IMR-90 (cell line): ENCODE measurements at regions not wholly inside any gene's neighbourhood (a gene's known extent, or its start where the extent isn't known, plus 50 kb on each side); places are given as distances from the start of the nearest gene placed in this dataset.

Experiments
- ATAC-seq: fragments of 200-7000 bp; cut with Tn5 transposase; 2 replicates; pipeline ENCODE4 v1.9.1; 2020; ENCODE audit warnings: low read depth, mild to moderate bottlenecking, moderate library complexity
- BruUV-seq: library from RNA; stranded (reverse); fragments of 400-500 nt; replicated peaks from 2 replicates; lab custom pipeline; 2021; lab: Mats Ljungman, UMichigan
- CTCF ChIA-PET: fragments of 300-600 bp; formaldehyde crosslinking; extraction: SDS; loops from one replicate; lab custom pipeline; 2021; ENCODE audit warnings: antibody characterized with exemption; lab: Yijun Ruan, JAX
- POLR2A ChIA-PET: fragments of 300-600 bp; sonication (Branson Sonifier 250); formaldehyde crosslinking; loops from one replicate; lab custom pipeline; 2022; ENCODE audit warnings: antibody characterized with exemption; ENCODE audit not compliant: unreplicated experiment; lab: Charles Lee
- DNase-seq: peaks from one replicate; pipeline ENCODE4 v3.0.0; 2013
- H2AFZ ChIP-seq: replicated peaks from 2 replicates; pipeline ENCODE3; 2013; ENCODE audit warnings: low read length, mild to moderate bottlenecking; ENCODE audit not compliant: poor library complexity
- H2AK5ac ChIP-seq: 2 replicates; pipeline ENCODE4 v1.6.1; 2013; ENCODE audit warnings: low read depth, low read length, inconsistent platforms
- H2AK9ac ChIP-seq: replicated peaks from 2 replicates; pipeline ENCODE3; 2013; ENCODE audit warnings: mild to moderate bottlenecking, low read depth, low read length, moderate library complexity; ENCODE audit not compliant: poor library complexity
- H2BK120ac ChIP-seq: 2 replicates; pipeline ENCODE4 v1.6.1; 2013; ENCODE audit warnings: low read depth, low read length, inconsistent platforms
- H2BK15ac ChIP-seq: 3 replicates; pipeline ENCODE4 v1.6.1; 2013; ENCODE audit warnings: low read depth, low read length, inconsistent platforms
- H2BK20ac ChIP-seq: 2 replicates; pipeline ENCODE4 v1.6.1; 2013; ENCODE audit warnings: low read depth, mild to moderate bottlenecking, inconsistent platforms, low read length, moderate library complexity
- H2BK5ac ChIP-seq: 2 replicates; pipeline ENCODE4 v1.6.1; 2013; ENCODE audit warnings: mild to moderate bottlenecking, low read depth, low read length, inconsistent platforms; ENCODE audit not compliant: poor library complexity, severe bottlenecking
- H3K14ac ChIP-seq: replicated peaks from 2 replicates; pipeline ENCODE4 v1.6.1; 2013; ENCODE audit warnings: low read depth, low read length, inconsistent platforms
- H3K18ac ChIP-seq: 2 replicates; pipeline ENCODE4 v1.6.1; 2013; ENCODE audit warnings: low read depth, low read length, control low read depth
- H3K23ac ChIP-seq: 2 replicates; pipeline ENCODE4 v1.6.1; 2013; ENCODE audit warnings: low read depth, low read length, inconsistent platforms
- H3K27ac ChIP-seq: 2 replicates; pipeline ENCODE4 v1.5.1; 2013; ENCODE audit warnings: mild to moderate bottlenecking, control low read depth, low read length; ENCODE audit not compliant: insufficient read depth
- H3K27me3 ChIP-seq: 2 replicates; pipeline ENCODE4 v1.6.1; 2013; ENCODE audit warnings: low read length; ENCODE audit not compliant: control insufficient read depth, insufficient read depth
- H3K36me3 ChIP-seq: 2 replicates; pipeline ENCODE4 v1.6.1; 2013; ENCODE audit warnings: low read length, mixed read lengths; ENCODE audit not compliant: control insufficient read depth, insufficient read depth
- H3K4ac ChIP-seq: 2 replicates; pipeline ENCODE4 v1.6.1; 2013; ENCODE audit warnings: low read depth, low read length, inconsistent platforms
- H3K4me1 ChIP-seq: 2 replicates; pipeline ENCODE4 v1.6.1; 2013; ENCODE audit warnings: low read length, mixed read lengths; ENCODE audit not compliant: control insufficient read depth, insufficient read depth
- H3K4me2 ChIP-seq: 2 replicates; pipeline ENCODE4 v1.6.1; 2013; ENCODE audit warnings: low read depth, mild to moderate bottlenecking, control low read depth, low read length, moderate library complexity
- H3K4me3 ChIP-seq: 2 replicates; pipeline ENCODE4 v1.5.1; 2013; ENCODE audit warnings: low read depth, mild to moderate bottlenecking, control low read depth, low read length, moderate library complexity; ENCODE audit not compliant: insufficient read depth
- H3K56ac ChIP-seq: 2 replicates; pipeline ENCODE4 v1.6.1; 2013; ENCODE audit warnings: low read length, inconsistent platforms; ENCODE audit not compliant: insufficient read depth; ENCODE audit errors: extremely low read depth
- H3K79me1 ChIP-seq, 2 experiments: 2 replicates each; pipeline ENCODE4 v1.6.1; 2013; ENCODE audit warnings: low read length in 2 of 2, inconsistent platforms in 1 of 2, low read depth in 1 of 2
- H3K9ac ChIP-seq: 2 replicates; pipeline ENCODE4 v1.6.1; 2013; ENCODE audit warnings: low read depth, low read length, control low read depth
- H3K9me1 ChIP-seq: 2 replicates; pipeline ENCODE4 v1.6.1; 2013; ENCODE audit warnings: low read length, inconsistent platforms; ENCODE audit not compliant: insufficient read depth
- H3K9me3 ChIP-seq: 2 replicates; pipeline ENCODE4 v1.6.1; 2013; ENCODE audit warnings: low read length; ENCODE audit not compliant: control insufficient read depth, insufficient read depth
- H4K20me1 ChIP-seq: 2 replicates; pipeline ENCODE4 v1.6.1; 2013; ENCODE audit warnings: low read length, inconsistent platforms; ENCODE audit not compliant: insufficient read depth
- H4K5ac ChIP-seq: 2 replicates; pipeline ENCODE4 v1.6.1; 2013; ENCODE audit warnings: mild to moderate bottlenecking, low read depth, low read length, control low read depth
- H4K8ac ChIP-seq, 2 experiments: 2 replicates each; pipeline ENCODE4 v1.6.1; 2013; ENCODE audit warnings: low read depth in 2 of 2, low read length in 2 of 2, control low read depth in 1 of 2, inconsistent platforms in 1 of 2
- H4K91ac ChIP-seq: 2 replicates; pipeline ENCODE4 v1.6.1; 2013; ENCODE audit warnings: low read depth, low read length, inconsistent platforms; ENCODE audit not compliant: insufficient read depth
- CHD1 ChIP-seq: IDR thresholded peaks from 2 replicates; pipeline ENCODE4 v1.6.1; 2012; ENCODE audit warnings: low read depth, low read length, improper control_type of control experiment
- ELK1 ChIP-seq: fragments of 150-350 bp; IDR thresholded peaks from 2 replicates; pipeline ENCODE4 v1.6.1; 2016; ENCODE audit warnings: low read depth, mild to moderate bottlenecking, low read length, moderate library complexity, borderline replicate concordance
- FOS ChIP-seq: fragments of 150-350 bp; IDR thresholded peaks from 2 replicates; pipeline ENCODE4 v1.6.1; 2016; ENCODE audit warnings: low read depth, low read length
- MAFK ChIP-seq: IDR thresholded peaks from 2 replicates; pipeline ENCODE4 v1.6.1; 2012; ENCODE audit warnings: low read depth, low read length, improper control_type of control experiment
- MAZ ChIP-seq: IDR thresholded peaks from 2 replicates; pipeline ENCODE4 v1.6.1; 2012; ENCODE audit warnings: low read depth, mild to moderate bottlenecking, low read length, improper control_type of control experiment, moderate library complexity, borderline replicate concordance
- MXI1 ChIP-seq: IDR thresholded peaks from 2 replicates; pipeline ENCODE4 v1.6.1; 2012; ENCODE audit warnings: low read depth, mild to moderate bottlenecking, low read length, moderate library complexity, borderline replicate concordance
- NFE2L2 ChIP-seq: fragments of 150-350 bp; IDR thresholded peaks from 2 replicates; pipeline ENCODE4 v1.6.1; 2016; ENCODE audit warnings: low read depth, mild to moderate bottlenecking, low read length
- RCOR1 ChIP-seq: IDR thresholded peaks from 2 replicates; pipeline ENCODE4 v1.6.1; 2012; ENCODE audit warnings: mild to moderate bottlenecking, low read length, improper control_type of control experiment; ENCODE audit not compliant: insufficient replicate concordance
- RFX5 ChIP-seq: IDR thresholded peaks from 2 replicates; pipeline ENCODE4 v1.8.0; 2012; ENCODE audit warnings: low read depth, mild to moderate bottlenecking, low read length, moderate library complexity
- USF2 ChIP-seq: fragments of 150-350 bp; IDR thresholded peaks from 2 replicates; pipeline ENCODE4 v1.6.1; 2017; ENCODE audit warnings: mild to moderate bottlenecking, antibody characterized with exemption, low read length, low read depth
- WGBS, 2 experiments: methylation state at CpG; one replicate each; pipeline versions ENCODE4 v1.1.5 to v1.1.7; 2013; ENCODE audit warnings: missing lambda C conversion rate in 2 of 2; ENCODE audit not compliant: insufficient read length in 1 of 2; ENCODE audit errors: extremely low coverage in 2 of 2; 5-methylcytosine and 5-hydroxymethylcytosine counted together
- dilution Hi-C: fragments of 300-500 bp; cut with HindIII; formaldehyde crosslinking; loops from one replicate; pipeline ENCODE4 v1.14.3; 2018; ENCODE audit warnings: low sequenced_read_pairs; ENCODE audit not compliant: unreplicated experiment
- in situ Hi-C: fragments of 300-500 bp; cut with MboI; formaldehyde crosslinking; loops from 3 replicates; pipeline ENCODE4 v1.14.3; 2019; ENCODE audit warnings: low sequenced_read_pairs, inconsistent platforms, mixed read lengths
- intact Hi-C: fragments of 100-400 bp; cut with micrococcal nuclease; formaldehyde crosslinking; loops from 2 replicates; pipeline ENCODE4 v1.10.0; 2022

- no peaks in the 10 kb centered on the region for H3K36me3 ChIP-seq
- 0 out of 2 replicates have a peak, but pooled peaks cover 6% of the 10 kb centered on the region for H3K9me3 ChIP-seq
- no peaks in the 10 kb centered on the region for H3K79me1 ChIP-seq
- ChIA-PET CTCF (no interaction called here), POLR2A (no interaction called here)
- no peak overlapping the region for H3K4ac ChIP-seq
- DNase-seq (no peak), ATAC-seq (no peak)
- TF ChIP-seq CHD1 (no peak), MAFK (no peak), USF2 (no peak), RFX5 (no peak), FOS (no peak), ELK1 (no peak), MAZ (no peak), MXI1 (no peak), NFE2L2 (no peak), RCOR1 (no peak)
- WGBS, 2 experiments, result no CpG with 5 or more reads among the region's 4 CpGs
- no peak overlapping the region for H3K4me2 ChIP-seq
- no TSS peak for BruUV-seq
- no peak overlapping the region for H3K27ac ChIP-seq
- H2BK120ac ChIP-seq, result no peak overlapping the region
- H3K14ac ChIP-seq, result no peak overlapping the region
- no peak overlapping the region for H3K4me3 ChIP-seq
- no peak overlapping the region for H2BK20ac ChIP-seq
- no peak overlapping the region for H2BK15ac ChIP-seq
- dilution Hi-C loops, result no loop called here
- no peaks in the 10 kb centered on the region for H3K4me1 ChIP-seq
- no peaks in the 10 kb centered on the region for H3K27me3 ChIP-seq
- intact Hi-C loops, result no loop called here
- H2AFZ ChIP-seq, result no peak overlapping the region
- no peak overlapping the region for H3K18ac ChIP-seq
- no peak overlapping the region for H4K91ac ChIP-seq
- H2AK5ac ChIP-seq, result no peak overlapping the region
- H4K5ac ChIP-seq, result no peak overlapping the region
- in situ Hi-C loops, result no loop called here
- no peak overlapping the region for H3K56ac ChIP-seq
- H4K20me1 ChIP-seq, result no peaks in the 10 kb centered on the region
- H4K8ac ChIP-seq, result no peak overlapping the region
- H3K23ac ChIP-seq, result no peak overlapping the region
- no peak overlapping the region for H3K9ac ChIP-seq
- no peaks in the 10 kb centered on the region for H3K9me1 ChIP-seq
- no peak overlapping the region for H2BK5ac ChIP-seq
- no peak overlapping the region for H2AK9ac ChIP-seq
Observed at GRCh38 chr5:28954074-28954473, 1915.7 kb upstream of the CDH9 start.
